Choroid plexus epithelial cell (primary cell): ENCODE measurements at regions not wholly inside any gene's neighbourhood (a gene's known extent, or its start where the extent isn't known, plus 50 kb on each side); places are given as distances from the start of the nearest gene placed in this dataset.

ENCODE experiments used
- DNase-seq: peaks from one replicate; pipeline ENCODE4 v3.0.0-alpha.2; 2010; ENCODE audit warnings: low read depth
- H3K4me3 ChIP-seq: 2 replicates; pipeline ENCODE4 v1.5.1; 2011; ENCODE audit warnings: low read depth, mild to moderate bottlenecking, control low read depth, low read length, moderate library complexity
- TF ChIP-seq, protein P1 (sequence below): conservative IDR thresholded peaks from 2 replicates; pipeline ENCODE4 v1.5.1; 2011; ENCODE audit warnings: low read depth, mild to moderate bottlenecking, control low read depth, inconsistent platforms, low read length, moderate library complexity

GRCh38 chr9:89664896-89665329 lies 60.1 kb downstream of the GADD45G start:
- TF ChIP-seq, protein P1, sequence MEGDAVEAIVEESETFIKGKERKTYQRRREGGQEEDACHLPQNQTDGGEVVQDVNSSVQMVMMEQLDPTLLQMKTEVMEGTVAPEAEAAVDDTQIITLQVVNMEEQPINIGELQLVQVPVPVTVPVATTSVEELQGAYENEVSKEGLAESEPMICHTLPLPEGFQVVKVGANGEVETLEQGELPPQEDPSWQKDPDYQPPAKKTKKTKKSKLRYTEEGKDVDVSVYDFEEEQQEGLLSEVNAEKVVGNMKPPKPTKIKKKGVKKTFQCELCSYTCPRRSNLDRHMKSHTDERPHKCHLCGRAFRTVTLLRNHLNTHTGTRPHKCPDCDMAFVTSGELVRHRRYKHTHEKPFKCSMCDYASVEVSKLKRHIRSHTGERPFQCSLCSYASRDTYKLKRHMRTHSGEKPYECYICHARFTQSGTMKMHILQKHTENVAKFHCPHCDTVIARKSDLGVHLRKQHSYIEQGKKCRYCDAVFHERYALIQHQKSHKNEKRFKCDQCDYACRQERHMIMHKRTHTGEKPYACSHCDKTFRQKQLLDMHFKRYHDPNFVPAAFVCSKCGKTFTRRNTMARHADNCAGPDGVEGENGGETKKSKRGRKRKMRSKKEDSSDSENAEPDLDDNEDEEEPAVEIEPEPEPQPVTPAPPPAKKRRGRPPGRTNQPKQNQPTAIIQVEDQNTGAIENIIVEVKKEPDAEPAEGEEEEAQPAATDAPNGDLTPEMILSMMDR = no peak
- DNase-seq = no peak
- no peak overlapping the region for H3K4me3 ChIP-seq

GRCh38 chr9:89666364-89666763 lies 61.6 kb downstream of the GADD45G start:
- TF ChIP-seq, protein P1 = no peak
- DNase-seq = no peak

GRCh38 chr9:89666950-89667349 lies 62.1 kb downstream of the GADD45G start:
- TF ChIP-seq, protein P1 = no peak
- DNase-seq = no peak
- H3K4me3 ChIP-seq = no peak overlapping the region

More at GRCh38 chr9:89666364-89666763, 61.6 kb downstream of the GADD45G start:
- no peak overlapping the region for H3K4me3 ChIP-seq

DNA sequence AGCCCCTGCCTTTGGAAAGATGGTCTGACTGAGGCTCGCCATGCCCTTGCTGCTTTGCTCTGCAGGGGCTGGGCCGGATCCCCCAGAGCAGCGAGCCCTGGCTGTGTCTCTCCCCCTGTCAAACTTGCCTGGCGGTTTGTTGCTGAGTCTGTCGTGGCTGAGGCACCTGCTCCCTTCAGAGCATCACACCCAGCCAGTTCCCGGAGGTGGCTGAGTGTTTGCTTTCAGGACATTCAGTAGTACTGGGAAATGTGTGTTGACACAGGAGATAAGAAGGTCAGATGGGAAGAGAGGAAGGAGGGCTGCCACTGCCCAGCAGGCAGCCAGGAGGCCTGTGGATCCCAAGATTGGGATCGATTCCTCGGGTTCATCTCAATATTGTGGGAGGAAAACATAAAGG lies 62.9 kb downstream of the GADD45G start:
- TF ChIP-seq, protein P1 = no peak
- no peak for DNase-seq
- no peak overlapping the region for H3K4me3 ChIP-seq

DNA sequence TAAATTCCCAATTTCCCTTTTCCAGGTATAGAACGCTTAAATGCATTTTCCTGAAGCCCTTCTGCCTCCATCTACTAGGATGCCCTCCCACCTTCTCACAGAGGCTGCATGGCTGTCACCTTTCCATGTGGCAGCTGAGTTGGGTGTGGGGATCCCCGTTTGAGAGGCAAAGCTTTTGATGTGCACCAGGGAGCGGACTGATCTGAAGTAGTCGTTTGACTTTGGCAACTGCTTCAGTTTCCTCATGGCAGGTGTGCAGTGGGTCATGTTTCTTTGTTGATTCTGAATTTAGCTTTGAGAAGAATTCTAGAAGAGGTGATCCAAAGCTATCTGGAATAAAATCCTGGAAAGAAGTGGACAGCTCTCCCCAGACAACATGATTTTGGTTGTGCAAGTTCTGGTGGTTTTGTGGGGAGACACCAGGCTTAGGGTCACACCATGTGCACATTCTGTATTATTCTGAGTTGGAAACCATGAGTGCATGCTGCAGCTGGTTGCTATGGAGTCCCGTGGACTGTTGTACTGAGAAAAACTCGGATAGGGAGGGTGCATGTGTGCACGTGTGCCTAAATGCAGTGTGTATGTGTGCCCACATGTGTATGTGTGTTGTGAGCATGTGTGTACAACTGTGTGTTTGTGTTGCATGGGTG lies 63.5 kb downstream of the GADD45G start:
- no peak overlapping the region for H3K4me3 ChIP-seq
- TF ChIP-seq, protein P1 = no peak
- no peak for DNase-seq

GRCh38 chr9:89668866-89669246 lies 64.0 kb downstream of the GADD45G start:
- no peak overlapping the region for H3K4me3 ChIP-seq
- TF ChIP-seq, protein P1 = no peak
- no peak for DNase-seq

DNA sequence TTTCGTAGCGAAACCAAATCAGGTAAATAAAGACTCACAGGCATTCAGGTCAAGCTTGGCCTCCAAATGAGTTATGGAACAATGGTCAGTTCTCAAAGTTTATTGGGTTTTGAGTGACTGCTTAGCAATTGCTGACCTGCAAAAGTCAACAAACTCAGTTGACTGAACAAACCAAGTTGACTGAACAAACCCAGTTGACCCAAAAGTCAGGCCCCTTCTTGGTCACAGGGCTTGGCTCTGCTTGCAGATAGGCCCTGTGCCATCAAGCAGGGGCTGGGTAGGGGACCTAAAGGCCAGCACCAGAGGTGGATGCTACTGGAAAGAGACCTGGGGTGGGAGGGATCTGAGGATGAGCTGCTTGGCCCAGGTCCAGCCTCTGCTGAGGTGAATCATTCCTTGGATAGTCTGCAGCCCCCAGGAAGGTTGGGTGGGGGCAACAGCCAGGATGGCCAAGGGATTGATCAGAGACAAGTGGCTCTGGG lies 64.6 kb downstream of the GADD45G start:
- H3K4me3 ChIP-seq = no peak overlapping the region
- TF ChIP-seq, protein P1 = no peak

More for the DNA sequence above, 64.6 kb downstream of the GADD45G start:
- DNase-seq = no peak
